NCI-H82 (cell line): ENCODE measurements at regions not wholly inside any gene's neighbourhood (a gene's known extent, or its start where the extent isn't known, plus 50 kb on each side); places are given as distances from the start of the nearest gene placed in this dataset.

Experiments
- DNase-seq: peaks from one replicate; lab custom pipeline; 2025; lab: John Stamatoyannopoulos, UW

GRCh38 chr10:118835682-118836326 lies 81.0 kb upstream of the CACUL1 start:
- no peak for DNase-seq

- no peak for DNase-seq
Observed at GRCh38 chr10:118838364-118838763, 83.6 kb upstream of the CACUL1 start.

- DNase-seq = no peak
Observed at GRCh38 chr10:118839348-118839747, 84.6 kb upstream of the CACUL1 start.

GRCh38 chr10:118840071-118840775 lies 85.5 kb upstream of the CACUL1 start:
- peak; percentile 3 for DNase-seq

- no peak for DNase-seq
Observed at GRCh38 chr10:118840776-118841468, 86.2 kb upstream of the CACUL1 start.

GRCh38 chr10:118841881-118842605 lies 87.3 kb upstream of the CACUL1 start:
- DNase-seq = peak; percentile 55

GRCh38 chr10:118842843-118843624 lies 88.3 kb upstream of the CACUL1 start:
- no peak for DNase-seq

- DNase-seq = no peak
Observed at GRCh38 chr10:118843647-118844265, 89.0 kb upstream of the CACUL1 start.

GRCh38 chr10:118844731-118845521 lies 90.2 kb upstream of the CACUL1 start:
- peak; percentile 32 for DNase-seq

- no peak for DNase-seq
Observed at GRCh38 chr10:118845776-118846175, 91.0 kb upstream of the CACUL1 start.

- DNase-seq = peak; percentile 86
Observed at GRCh38 chr10:118850418-118851061, 95.8 kb upstream of the CACUL1 start.

GRCh38 chr10:118851062-118852035 lies 96.6 kb upstream of the CACUL1 start:
- no peak for DNase-seq

GRCh38 chr10:118853916-118854315 lies 99.1 kb upstream of the CACUL1 start:
- peak; percentile 7 for DNase-seq

GRCh38 chr10:118856106-118856505 lies 101.3 kb upstream of the CACUL1 start:
- no peak for DNase-seq

GRCh38 chr10:118865998-118866693 lies 111.4 kb upstream of the CACUL1 start:
- DNase-seq = no peak

- DNase-seq = no peak
Observed at GRCh38 chr10:118867768-118868167, 113.0 kb upstream of the CACUL1 start.

GRCh38 chr10:118868589-118868988 lies 113.8 kb upstream of the CACUL1 start:
- DNase-seq = no peak
